GM18507 (cell line): ENCODE measurements at regions not wholly inside any gene's neighbourhood (a gene's known extent, or its start where the extent isn't known, plus 50 kb on each side); places are given as distances from the start of the nearest gene placed in this dataset.

Experiments
- DNase-seq: peaks from one replicate; pipeline ENCODE4 v3.0.0; 2011; ENCODE audit warnings: low read depth; ENCODE audit not compliant: insufficient read length; ENCODE audit errors: extremely low spot score
- FAIRE-seq: peaks from 2 replicates; lab custom pipeline; 2011; peaks lifted over from hg19 to GRCh38; lab: Jason Lieb, UNC

DNA sequence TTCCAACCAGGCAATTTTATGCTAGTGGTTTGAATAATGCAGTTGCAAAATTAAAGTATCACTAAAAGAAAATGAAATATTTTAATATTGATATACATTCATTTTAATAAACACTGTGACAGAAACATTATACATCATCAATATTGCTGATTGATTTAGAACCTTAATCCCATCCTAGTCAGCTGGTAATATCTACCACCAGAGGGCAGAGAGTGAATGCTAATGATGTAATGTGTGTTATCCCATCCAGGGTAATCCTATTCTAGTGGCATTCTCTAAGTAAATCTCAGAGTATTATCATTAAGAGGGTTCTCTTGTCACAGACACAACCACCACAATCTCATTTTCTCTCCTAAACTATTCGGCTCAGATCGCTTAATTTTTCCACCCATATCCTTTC lies 477.4 kb downstream of the CPS1 start:
- no peak for FAIRE-seq
- DNase-seq: no peak

DNA sequence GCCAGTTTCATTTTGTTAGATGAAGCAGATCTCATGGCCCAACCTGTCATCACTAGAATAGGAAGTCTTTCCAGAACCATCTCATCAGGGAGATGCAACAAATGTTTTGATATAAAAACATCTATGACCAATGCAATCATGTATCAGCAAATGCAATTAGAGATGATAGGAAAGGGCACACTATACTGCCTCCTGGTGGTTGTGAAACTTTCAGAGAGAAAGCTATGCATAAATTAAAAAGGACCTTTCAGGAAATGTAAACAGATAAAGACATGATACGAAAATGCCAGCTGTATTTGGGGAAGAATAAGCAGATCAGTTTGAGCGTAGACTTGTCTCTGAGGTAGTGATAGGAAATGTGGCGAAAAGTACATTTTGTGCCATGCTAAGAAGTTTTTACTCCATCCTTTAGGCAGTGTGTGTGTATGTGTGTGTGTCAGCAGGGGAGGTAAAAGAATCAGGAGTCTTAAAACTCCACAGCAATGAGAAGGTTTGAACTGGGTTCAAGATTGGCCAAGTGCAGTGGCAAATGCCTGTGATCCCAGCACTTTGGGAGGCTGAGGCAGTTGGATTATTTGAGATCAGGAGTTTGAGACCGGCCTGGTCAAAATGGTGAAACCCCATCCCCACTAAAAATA lies 479.3 kb downstream of the CPS1 start:
- DNase-seq: no peak
- FAIRE-seq: no peak

DNA sequence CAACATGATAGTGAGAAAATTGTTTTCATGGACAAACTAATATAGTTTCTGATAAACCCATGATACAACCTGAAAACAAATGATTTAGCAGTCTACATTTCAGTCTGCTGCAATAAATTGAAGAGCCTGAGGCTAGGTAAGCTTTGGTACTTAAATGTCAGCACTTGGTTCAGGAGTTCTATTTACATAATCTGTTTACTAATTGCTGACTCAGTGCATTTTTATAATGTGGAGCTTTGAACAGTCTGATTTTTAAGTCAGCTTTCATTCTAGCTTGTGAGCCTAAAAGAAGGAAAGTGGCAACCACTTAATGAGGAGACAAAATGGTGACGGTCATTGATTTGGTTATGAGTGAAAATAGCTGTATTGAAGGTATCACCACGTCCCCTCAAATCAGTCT lies 488.6 kb downstream of the CPS1 start:
- DNase-seq (no peak), FAIRE-seq (no peak)

DNA sequence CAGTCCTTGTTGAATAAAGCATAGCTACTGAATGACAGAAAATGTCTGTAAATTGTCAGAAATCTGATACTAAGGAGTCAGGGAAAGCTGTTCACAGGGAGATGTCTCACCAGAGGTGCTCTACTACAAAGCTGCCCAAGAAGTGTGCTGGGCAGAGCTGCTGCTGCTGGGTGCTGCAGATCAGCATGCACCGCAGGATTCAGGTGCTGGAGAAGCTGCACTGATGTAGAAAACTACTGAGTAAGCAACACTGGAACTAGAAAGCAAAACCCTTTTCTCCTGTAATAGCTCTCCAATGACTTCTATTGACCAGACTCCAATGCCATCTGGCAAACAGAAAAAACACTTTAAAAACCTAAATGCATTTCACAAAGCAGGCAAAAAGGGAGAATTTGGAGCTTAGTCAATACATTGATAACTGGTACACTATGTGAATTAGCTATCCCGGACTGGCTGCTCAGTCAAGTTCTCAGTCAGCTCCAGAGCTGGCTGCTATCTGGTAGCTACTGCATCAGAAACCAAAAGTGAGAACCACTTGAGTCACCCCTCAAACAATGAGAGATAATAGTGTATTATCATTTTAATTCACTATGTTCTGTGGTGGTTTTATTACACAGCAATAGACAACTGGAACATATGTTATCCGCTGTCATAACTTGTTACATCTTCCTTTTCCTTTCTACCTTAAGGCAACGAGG lies 493.1 kb downstream of the CPS1 start:
- DNase-seq (no peak), FAIRE-seq (no peak)

DNA sequence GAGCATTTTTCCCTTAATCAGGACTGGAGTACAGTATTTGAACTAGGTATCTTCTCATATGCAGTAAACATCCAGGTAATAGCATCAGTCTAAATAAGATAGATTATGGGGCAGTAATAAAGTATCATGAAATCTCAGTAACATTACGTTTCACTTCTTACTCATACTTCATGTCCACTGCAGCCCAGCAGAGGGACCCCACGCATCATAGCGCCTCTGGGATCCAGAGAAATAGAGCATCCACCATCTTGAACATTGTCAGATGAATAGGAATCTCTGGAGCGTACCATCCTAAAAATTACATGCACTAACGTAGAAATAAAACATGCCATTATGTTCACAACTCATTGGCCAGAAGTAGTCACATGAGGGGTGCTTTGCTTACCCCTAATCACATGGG lies 499.0 kb downstream of the CPS1 start:
- FAIRE-seq (no peak), DNase-seq (no peak)

DNA sequence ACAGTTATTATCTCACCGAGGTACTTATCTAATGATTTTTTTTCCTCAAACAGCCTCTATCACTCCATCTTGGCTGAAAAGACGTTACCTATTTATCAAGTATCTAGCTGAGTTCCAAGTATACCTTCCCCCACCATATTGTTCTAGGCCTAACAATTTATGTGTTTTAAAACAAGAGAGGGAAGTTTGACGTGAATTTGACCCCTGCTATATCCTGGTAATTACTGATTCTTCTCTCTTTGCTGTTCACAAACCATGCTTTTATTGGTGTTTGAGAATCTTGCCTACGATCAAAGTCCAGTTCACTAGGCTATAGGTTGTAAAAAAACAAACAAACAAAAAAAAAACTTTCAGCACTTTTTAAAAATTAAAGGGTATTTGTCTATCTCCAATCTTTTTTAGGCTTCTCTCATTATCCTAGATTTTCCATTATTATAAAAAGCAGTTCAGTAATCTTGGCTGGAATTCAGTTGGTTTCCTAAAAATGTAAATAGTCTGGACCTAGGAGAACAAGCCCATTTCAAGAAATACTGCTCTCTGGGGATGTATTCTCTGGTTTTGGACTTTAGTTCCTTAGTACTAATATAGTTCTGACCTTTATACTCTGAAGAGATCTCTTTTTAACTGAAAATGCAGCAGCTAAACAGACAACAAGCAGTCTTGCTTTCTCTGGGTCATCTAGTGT lies 505.4 kb downstream of the CPS1 start:
- FAIRE-seq (no peak), DNase-seq (no peak)

DNA sequence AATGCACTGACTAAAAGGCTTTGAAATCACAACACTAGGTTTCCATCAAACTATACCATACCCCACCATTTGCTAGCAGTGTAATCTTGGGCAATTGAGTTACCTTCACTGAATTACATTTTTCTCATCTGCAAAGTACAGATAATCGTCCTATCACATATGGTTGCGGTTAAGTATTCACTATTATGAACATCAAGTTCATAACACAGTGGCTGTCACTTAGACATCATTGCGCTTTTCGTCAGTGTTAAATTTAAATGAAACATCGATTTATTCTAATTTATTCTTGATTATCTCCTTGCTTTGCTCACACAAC lies 505.9 kb downstream of the CPS1 start:
- FAIRE-seq (no peak), DNase-seq (no peak)

DNA sequence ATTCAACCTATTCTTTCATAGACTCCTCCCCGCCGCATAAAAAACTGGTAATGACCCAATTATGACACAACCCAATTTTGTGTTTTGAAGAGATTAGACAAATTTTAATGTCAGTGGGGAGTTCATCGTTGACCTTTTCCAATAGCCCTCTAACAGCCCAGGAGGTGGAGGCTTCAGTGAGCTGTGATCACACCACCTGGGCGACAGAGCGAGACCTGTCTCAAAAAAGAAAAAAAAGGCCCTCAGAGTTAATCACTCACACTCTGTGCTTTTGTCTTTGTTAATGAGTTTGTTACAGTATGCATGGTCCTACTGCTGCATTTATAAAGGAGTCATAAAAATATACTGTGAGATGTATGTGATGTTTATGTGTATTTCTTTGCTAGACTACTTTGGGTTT lies 510.6 kb downstream of the CPS1 start:
- FAIRE-seq (no peak), DNase-seq (no peak)

DNA sequence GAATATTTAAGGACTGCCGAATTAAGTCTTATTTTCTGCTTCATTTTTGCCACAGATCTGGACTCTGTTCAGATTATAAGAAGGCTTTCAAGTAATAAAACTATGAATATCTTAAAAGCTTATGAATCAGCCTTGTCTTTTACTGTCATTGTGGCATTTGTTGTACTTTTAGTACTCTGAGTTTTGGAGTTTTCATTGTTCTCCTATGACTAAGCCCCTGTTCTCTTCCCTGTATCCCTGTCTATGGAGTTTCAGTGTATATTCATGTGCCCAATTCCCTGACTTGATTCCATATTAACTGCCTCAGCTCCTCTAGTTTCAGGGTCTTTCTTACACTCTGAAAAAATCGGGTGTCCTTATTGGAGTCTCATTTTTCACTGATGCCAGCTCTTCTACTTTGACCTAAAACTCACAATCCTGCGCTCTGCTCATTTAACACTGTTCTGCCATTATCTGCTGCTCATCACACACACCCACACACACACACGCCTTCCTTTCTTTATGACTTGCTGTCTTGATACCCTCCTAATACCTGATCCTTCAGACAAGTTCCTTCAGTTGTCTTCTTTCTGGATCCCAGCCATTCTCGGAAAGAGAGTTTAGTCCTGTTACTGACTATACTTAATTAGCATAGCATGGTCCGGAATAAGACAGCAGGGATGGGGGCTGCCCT lies 511.8 kb downstream of the CPS1 start:
- DNase-seq: no peak
- no peak for FAIRE-seq

DNA sequence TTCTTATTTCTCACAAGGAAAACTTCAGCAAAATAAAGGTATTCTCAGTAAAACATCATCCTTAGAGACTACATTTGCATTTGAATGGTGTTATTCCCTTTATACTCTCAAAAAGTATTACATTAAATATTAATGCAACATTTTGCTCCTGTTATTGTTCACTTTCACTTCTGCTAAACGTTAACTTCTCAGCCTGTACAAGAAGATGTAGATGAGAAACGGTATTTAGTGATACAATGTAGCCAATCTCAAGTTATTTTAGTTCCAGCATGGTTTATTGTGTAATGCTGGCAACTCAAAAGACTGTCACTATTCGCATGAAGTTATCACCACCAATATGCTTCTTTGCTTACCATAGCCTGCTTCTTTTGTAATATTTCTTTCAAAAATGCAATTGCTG lies 514.1 kb downstream of the CPS1 start:
- FAIRE-seq (no peak), DNase-seq (no peak)

DNA sequence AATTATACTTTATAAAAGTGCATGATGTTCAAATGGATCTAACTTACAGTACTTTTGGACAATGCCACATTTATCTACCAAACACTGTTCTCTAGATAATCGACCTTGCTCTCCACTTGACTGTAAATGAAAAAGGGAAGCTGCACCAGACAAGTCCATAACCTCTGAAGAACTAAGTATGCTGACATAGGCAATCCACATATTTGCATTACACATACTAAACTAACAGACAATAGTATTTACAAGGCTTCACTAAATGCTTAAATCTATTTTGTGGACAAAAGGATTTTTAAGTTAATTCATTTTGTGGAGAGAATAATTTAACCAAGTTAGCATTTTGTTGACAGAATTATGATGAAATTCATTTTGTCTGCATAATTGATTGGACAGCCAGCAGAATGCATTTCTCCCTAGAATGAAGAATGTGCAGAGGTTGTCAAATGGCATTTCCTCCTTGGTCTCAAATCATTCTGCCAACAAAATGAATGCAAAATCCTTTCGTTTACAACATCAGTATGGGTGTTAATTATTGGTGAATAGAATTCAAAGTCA lies 520.9 kb downstream of the CPS1 start:
- DNase-seq: no peak
- no peak for FAIRE-seq

DNA sequence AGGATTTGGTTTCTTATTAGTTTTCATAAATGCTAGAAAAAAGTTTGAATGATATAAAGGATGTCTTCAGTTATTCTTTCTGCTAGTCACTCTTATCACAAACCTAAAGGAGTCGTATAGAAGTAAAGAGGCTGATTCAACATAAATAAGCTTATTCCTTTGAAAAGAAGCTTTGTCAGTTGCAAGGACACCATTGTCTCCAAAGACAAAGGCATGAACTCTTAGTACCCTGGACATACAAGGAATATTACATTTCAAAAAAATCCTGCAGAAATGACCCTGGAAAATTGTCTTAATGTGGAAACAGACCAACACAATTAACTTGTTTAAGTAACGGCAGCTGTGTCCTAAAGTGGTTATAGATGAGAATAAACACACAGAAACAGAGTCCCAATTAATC lies 528.0 kb downstream of the CPS1 start:
- DNase-seq (no peak), FAIRE-seq (no peak)

DNA sequence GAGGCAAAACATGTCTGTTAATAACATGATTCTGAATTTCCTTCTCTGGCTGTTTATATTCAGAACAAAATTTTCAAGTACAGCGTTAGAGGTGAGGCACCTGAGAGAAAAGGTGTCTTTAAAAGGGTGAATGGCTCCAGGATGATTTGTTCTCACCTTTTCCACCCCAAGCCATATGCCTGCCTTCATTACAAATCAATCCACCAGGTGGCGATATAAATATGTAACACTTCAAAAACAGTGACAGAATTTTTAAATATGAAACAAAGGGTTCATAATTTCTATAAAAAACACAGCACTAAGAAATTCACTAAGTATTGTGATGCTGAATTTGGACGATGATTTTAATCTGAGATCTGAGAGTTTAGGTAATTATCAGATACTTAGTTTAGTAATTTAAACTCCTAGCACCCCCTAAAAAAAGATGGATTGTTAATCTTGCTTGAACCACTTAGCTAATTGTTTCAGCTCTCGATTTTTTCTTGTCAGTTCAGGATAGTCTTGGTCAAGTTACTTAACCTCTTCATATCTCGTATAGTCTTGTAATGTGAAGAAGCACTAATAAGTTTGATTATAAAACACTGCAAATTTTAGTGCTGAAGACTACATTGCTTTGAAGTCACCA lies 528.8 kb downstream of the CPS1 start:
- FAIRE-seq: peak; percentile 18
- DNase-seq: no peak

DNA sequence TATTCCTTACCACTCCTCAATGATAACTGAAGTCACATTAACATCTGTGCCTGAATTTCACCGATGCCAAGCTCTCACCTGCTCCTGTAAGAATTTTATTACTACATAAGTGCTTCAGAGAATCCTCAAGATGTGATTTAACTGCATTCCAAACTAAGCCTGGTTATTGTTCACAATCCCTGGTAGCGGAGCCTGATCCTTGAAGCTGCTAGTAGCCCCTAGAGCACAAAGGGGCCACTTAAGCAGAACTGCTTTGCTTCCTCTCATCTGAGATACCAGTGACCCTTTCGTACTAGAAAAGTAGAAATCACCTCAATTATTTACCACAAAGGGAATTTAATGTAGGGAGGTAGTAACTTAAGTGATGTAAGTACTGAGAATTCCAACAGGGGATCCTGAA lies 529.6 kb downstream of the CPS1 start:
- FAIRE-seq (no peak), DNase-seq (no peak)

DNA sequence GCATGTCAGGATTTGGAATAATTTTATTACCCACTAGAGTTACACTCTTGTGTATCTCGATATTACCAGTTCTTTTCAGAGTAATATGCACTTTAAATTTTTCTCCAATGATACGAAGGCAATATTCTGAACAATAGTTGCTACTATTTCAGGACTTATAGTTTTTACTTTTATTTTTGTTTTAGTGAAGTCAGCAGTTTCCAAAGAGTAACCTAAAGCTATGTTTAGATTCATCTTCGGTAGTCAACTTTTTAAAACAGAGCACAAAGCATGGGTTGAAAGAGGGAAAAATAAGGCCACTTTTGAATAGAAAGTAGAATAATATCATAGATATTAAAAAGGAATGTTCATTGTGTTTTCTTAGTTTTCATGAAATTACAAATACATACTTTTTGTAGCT lies 532.7 kb downstream of the CPS1 start:
- FAIRE-seq (no peak), DNase-seq (no peak)

DNA sequence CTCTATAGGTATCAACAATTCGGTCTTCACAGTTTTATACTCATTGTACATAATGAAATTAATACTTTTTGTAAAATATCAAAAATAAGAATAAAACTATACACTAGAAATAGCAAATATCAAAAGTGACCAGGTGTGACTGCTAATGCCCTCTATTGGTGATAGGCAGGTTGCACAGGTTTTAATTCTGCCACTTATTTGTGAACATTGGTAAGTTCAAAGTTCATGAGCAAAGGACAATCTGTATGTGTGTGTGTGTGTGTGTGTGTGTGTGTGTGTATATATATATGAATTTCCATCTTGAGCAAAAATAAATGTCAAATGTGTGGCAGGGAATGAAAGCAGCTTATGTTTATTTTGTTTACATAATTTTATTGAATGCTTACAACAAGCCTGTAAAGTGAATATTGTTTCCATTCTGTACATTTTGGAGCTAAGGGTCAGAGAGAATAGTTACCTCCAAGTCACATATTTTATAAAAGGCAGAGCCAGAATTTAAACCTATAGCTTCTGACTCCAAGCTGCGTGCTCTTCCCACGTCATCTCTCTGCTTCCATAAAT lies 537.4 kb downstream of the CPS1 start:
- DNase-seq (no peak), FAIRE-seq (peak; percentile 56)

DNA sequence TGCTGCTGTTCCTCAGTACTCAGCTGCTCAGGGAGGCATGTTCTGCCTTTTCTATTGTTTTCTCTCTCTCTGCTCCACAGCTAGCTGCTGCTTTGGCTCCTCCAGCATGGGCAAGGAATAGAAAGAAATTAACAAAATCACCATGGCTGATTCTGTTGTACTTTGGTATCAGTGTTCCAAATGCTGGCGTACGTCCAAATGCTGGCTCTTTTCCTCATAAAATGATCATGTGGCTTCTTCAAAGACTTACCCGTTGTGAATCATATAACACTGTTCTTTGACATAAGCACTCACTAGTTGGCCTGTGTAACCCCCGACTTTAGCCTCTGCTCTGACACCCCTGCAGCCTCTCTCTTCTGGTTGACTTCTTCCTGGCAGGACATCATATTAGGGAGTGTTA lies 547.6 kb downstream of the CPS1 start:
- no peak for DNase-seq
- FAIRE-seq: no peak

DNA sequence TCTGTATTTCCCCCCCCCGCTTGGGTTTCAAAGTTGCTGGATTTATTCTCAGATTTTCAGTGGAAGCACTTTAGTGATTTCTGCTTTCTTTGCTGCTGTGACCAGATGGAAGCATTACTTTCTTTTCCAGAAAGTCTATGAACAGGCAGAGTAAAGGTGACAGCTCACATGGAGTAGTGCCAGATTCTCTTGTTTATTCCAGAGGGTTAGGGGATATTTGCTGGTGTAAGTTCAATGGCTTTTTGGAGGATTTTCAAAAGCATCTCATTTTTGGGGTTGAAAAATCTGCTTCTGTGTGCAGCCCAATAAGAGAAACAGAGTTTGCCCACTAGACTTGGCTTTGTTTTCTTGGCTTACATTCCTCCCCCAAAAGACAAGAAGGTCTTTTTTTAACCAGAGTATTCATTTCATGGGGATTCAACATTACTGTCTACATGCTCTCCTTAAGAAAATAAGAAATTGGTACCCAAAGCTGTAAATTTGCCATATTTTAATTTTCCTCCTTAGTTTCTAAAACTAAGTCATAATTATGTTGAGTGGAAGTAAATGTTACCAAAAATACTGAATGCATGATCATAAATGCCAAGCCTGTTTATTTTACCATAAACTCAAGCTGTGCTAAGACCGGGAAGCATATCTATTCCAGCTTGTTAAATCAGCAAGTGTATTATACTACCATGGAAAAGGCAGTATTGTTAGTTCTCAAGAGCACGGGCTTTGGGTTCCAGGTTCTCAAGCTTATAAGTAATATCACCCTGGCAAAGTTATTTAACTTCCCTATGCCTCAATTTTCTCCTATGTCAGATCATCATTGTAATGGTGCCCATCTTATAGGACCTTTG lies 557.2 kb downstream of the CPS1 start:
- no peak for FAIRE-seq
- DNase-seq: no peak
